K562 (cell line): ENCODE measurements at regions not wholly inside any gene's neighbourhood (a gene's known extent, or its start where the extent isn't known, plus 50 kb on each side); places are given as distances from the start of the nearest gene placed in this dataset.

ENCODE experiments used
- ATAC-seq: fragments of 200-7000 bp; cut with Tn5 transposase; 3 replicates; pipeline ENCODE4 v1.9.1; 2020; ENCODE audit warnings: moderate library complexity
- BruUV-seq: library from RNA; stranded (reverse); fragments of 400-500 nt; replicated peaks from 2 replicates; lab custom pipeline; 2021; lab: Mats Ljungman, UMichigan
- CTCF ChIA-PET: fragments of 300-600 bp; formaldehyde crosslinking; extraction: SDS; loops from one replicate; lab custom pipeline; 2021; ENCODE audit warnings: low intra/inter-chr PET ratio; lab: Yijun Ruan, JAX
- POLR2A ChIA-PET: fragments of 300-600, 350-650 bp; sonication (Branson Sonifier 250); formaldehyde crosslinking; extraction: SDS; loops from one replicate; lab custom pipeline; 2021; ENCODE audit warnings: antibody characterized with exemption, inconsistent platforms; lab: Yijun Ruan, JAX
- DNase-seq, 4 experiments: peaks; one replicate each; pipeline versions ENCODE4 v3.0.0 to v3.0.0-alpha.2; 2011 to 2018; ENCODE audit warnings: low spot score in 3 of 4, mixed read lengths in 3 of 4; ENCODE audit errors: extremely low read depth in 1 of 4
- FAIRE-seq: peaks from 2 replicates; lab custom pipeline; 2011; peaks lifted over from hg19 to GRCh38; lab: Jason Lieb, UNC
- H2AFZ ChIP-seq: 2 replicates; pipeline ENCODE4 v1.6.0; 2011; ENCODE audit warnings: low read depth, low read length, control low read depth, inconsistent platforms
- H3K27ac ChIP-seq: fragments of 200-600 bp; 3 replicates; pipeline ENCODE4 v1.8.0; 2011; ENCODE audit warnings: low read depth, mild to moderate bottlenecking, control low read depth, inconsistent platforms, low read length, moderate library complexity, mixed read lengths; ENCODE audit errors: extremely low read depth
- H3K27me3 ChIP-seq, 2 experiments: fragments of 300-600 bp in 1 of 2; 2 replicates in 1 of 2; 3 replicates in 1 of 2; pipeline versions ENCODE4 v1.6.0 to v1.8.0; 2011; ENCODE audit warnings: inconsistent platforms in 2 of 2, low read length in 2 of 2, mild to moderate bottlenecking in 1 of 2, mixed read lengths in 1 of 2, moderate library complexity in 1 of 2; ENCODE audit not compliant: control insufficient read depth in 2 of 2, insufficient read depth in 2 of 2
- H3K36me3 ChIP-seq: fragments of 300-600 bp; 3 replicates; pipeline ENCODE4 v1.8.0; 2011; ENCODE audit warnings: mild to moderate bottlenecking, low read length, inconsistent platforms; ENCODE audit not compliant: control insufficient read depth, insufficient read depth
- H3K4me1 ChIP-seq, 2 experiments: fragments of 200-600 bp in 1 of 2; replicated peaks in 1 of 2; 2 replicates in 1 of 2; 3 replicates in 1 of 2; pipeline versions ENCODE4 v1.5.1 to v1.8.0; 2011; ENCODE audit warnings: inconsistent platforms in 2 of 2, low read length in 2 of 2, mild to moderate bottlenecking in 1 of 2, mixed read lengths in 1 of 2, moderate library complexity in 1 of 2; ENCODE audit not compliant: control insufficient read depth in 2 of 2, insufficient read depth in 2 of 2
- H3K4me2 ChIP-seq: 2 replicates; pipeline ENCODE4 v1.6.1; 2011; ENCODE audit warnings: low read length, control low read depth, inconsistent platforms, mixed read lengths; ENCODE audit not compliant: insufficient read depth
- H3K4me3 ChIP-seq: fragments of 200-600 bp; sonication (generic), shearing (Covaris generic); 2 replicates; pipeline ENCODE4 v1.5.1; 2016; ENCODE audit warnings: control low read depth, inconsistent platforms
- H3K79me2 ChIP-seq: fragments of 200-600 bp; 3 replicates; pipeline ENCODE4 v1.8.0; 2011; ENCODE audit warnings: low read length, inconsistent platforms; ENCODE audit not compliant: control insufficient read depth, insufficient read depth
- H3K9ac ChIP-seq, 2 experiments: 2 replicates each; pipeline versions ENCODE4 v1.6.0 to v1.6.1; 2011; ENCODE audit warnings: low read depth in 2 of 2, low read length in 2 of 2, control low read depth in 1 of 2, inconsistent platforms in 1 of 2, mild to moderate bottlenecking in 1 of 2, mixed read lengths in 1 of 2; ENCODE audit not compliant: insufficient read depth in 1 of 2
- H3K9me1 ChIP-seq: one replicate; pipeline ENCODE4 v1.6.0; 2011; ENCODE audit warnings: inconsistent platforms, mild to moderate bottlenecking, low read length, moderate library complexity; ENCODE audit not compliant: control insufficient read depth, insufficient read depth
- H3K9me3 ChIP-seq: replicated peaks from 2 replicates; pipeline ENCODE4 v1.5.1; 2011; ENCODE audit warnings: low read depth, low read length, inconsistent platforms; ENCODE audit not compliant: control insufficient read depth, insufficient read depth
- H4K20me1 ChIP-seq: replicated peaks from 2 replicates; pipeline ENCODE4 v1.6.1; 2011; ENCODE audit warnings: low read length, inconsistent platforms, mixed read lengths; ENCODE audit not compliant: control insufficient read depth, insufficient read depth
- BCOR ChIP-seq: fragments of 450-650 bp; IDR thresholded peaks from 2 replicates; pipeline ENCODE4 v1.6.1; 2016
- CHD1 ChIP-seq: fragments of 200-600 bp; sonication (generic); IDR thresholded peaks from one replicate; pipeline ENCODE4 v1.6.1; 2012; ENCODE audit warnings: mild to moderate bottlenecking, moderate library complexity, low read length, inconsistent platforms
- HNRNPUL1 ChIP-seq: fragments of 200-400 bp; formaldehyde crosslinking; IDR thresholded peaks from 2 replicates; pipeline ENCODE4 v1.6.1; 2017; ENCODE audit warnings: low read length
- ID3 ChIP-seq, 2 experiments: fragments of 250-450 bp in 1 of 2; fragments of 450-650 bp in 1 of 2; sonication (Bioruptor Pico) in 1 of 2; IDR thresholded peaks; 2 replicates each; pipeline versions ENCODE4 v1.6.1 to v1.8.0; 2016 to 2021; ENCODE audit warnings: mild to moderate bottlenecking in 2 of 2, moderate library complexity in 2 of 2, missing compliant biosample characterization in 1 of 2, missing genetic modification characterization in 1 of 2
- KAT2B ChIP-seq: IDR thresholded peaks from one replicate; pipeline ENCODE4 v1.6.1; 2012; ENCODE audit warnings: low read depth, mild to moderate bottlenecking, control low read depth, inconsistent platforms, low read length, moderate library complexity
- KLF13 ChIP-seq: fragments of 450-650 bp; IDR thresholded peaks from 2 replicates; pipeline ENCODE4 v1.6.1; 2016; ENCODE audit warnings: missing genetic modification characterization, low read depth, mild to moderate bottlenecking, missing compliant biosample characterization, moderate library complexity, borderline replicate concordance
- MLLT1 ChIP-seq, 2 experiments: fragments of 450-650 bp; IDR thresholded peaks; 2 replicates each; pipeline ENCODE4 v1.6.1; 2016
- POLR2B ChIP-seq: fragments of 450-650 bp; IDR thresholded peaks from 2 replicates; pipeline ENCODE4 v1.6.1; 2018; ENCODE audit warnings: low read depth; ENCODE audit not compliant: partially characterized antibody
- TAF7 ChIP-seq: fragments of 450-650 bp; IDR thresholded peaks from 2 replicates; pipeline ENCODE4 v1.6.1; 2016; ENCODE audit warnings: missing genetic modification characterization, missing compliant biosample characterization
- TFAP4 ChIP-seq: sonication (generic); formaldehyde crosslinking; IDR thresholded peaks from 2 replicates; pipeline ENCODE4 v1.8.0; 2022; ENCODE audit warnings: missing genetic modification reagents, mild to moderate bottlenecking, moderate library complexity, borderline replicate concordance
- TRIM24 ChIP-seq, 2 experiments: fragments of 450-650 bp; IDR thresholded peaks; 2 replicates each; pipeline ENCODE4 v1.6.1; 2016
- ZBTB34 ChIP-seq: fragments of 250-450 bp; sonication (Bioruptor Pico); IDR thresholded peaks from 2 replicates; pipeline ENCODE4 v1.8.0; 2021; ENCODE audit warnings: mild to moderate bottlenecking, moderate library complexity
- ZFP36 ChIP-seq: fragments of 150-350 bp; IDR thresholded peaks from 2 replicates; pipeline ENCODE4 v1.6.1; 2018; ENCODE audit warnings: low read length, low read depth; ENCODE audit not compliant: partially characterized antibody
- ZNF41 ChIP-seq: fragments of 250-450 bp; sonication (Bioruptor Pico); conservative IDR thresholded peaks from 2 replicates; pipeline ENCODE4 v1.4.0; 2020; ENCODE audit warnings: mild to moderate bottlenecking
- WGBS: fragments of 100-300 bp; shearing (Covaris generic); methylation state at CpG from one replicate; pipeline ENCODE4 v1.1.6; 2016; ENCODE audit warnings: low coverage, mixed read lengths; ENCODE audit not compliant: insufficient coverage; ENCODE audit errors: missing lambda C conversion rate; 5-methylcytosine and 5-hydroxymethylcytosine counted together
- in situ Hi-C: fragments of 300-500 bp; cut with MboI; formaldehyde crosslinking; loops from 4 replicates; pipeline ENCODE4 v1.15.0; 2018; ENCODE audit warnings: inconsistent platforms, mixed read lengths
- intact Hi-C: fragments of 100-400 bp; cut with micrococcal nuclease; formaldehyde crosslinking; loops from 2 replicates; pipeline ENCODE4 v1.14.2; 2022
- TF ChIP-seq, protein P1 (sequence below): fragments of 250-450 bp; sonication (Bioruptor Pico); IDR thresholded peaks from 2 replicates; pipeline ENCODE4 v1.9.0; 2021; ENCODE audit warnings: mild to moderate bottlenecking
- TF ChIP-seq, protein P2 (sequence below): fragments of 450-650 bp; formaldehyde crosslinking; IDR thresholded peaks from 2 replicates; pipeline ENCODE4 v1.4.0; 2020; ENCODE audit warnings: mild to moderate bottlenecking, moderate library complexity

GRCh38 chr2:41180387-41180786 is 728.5 kb upstream of the SLC8A1 start (continued):
- TF ChIP-seq ID3 (CRISPR knock-in tag; IDR thresholded peaks at IDR 0.05) (no peak), ID3 (tag; IDR thresholded peaks at IDR 0.05) (no peak), TAF7 (tag) (no peak)
- TF ChIP-seq, protein P1, sequence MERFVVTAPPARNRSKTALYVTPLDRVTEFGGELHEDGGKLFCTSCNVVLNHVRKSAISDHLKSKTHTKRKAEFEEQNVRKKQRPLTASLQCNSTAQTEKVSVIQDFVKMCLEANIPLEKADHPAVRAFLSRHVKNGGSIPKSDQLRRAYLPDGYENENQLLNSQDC (CRISPR knock-in tag), result no peak
- TF ChIP-seq, all 486 proteins: peak for 0

GRCh38 chr2:41182961-41183360 is 731.1 kb upstream of the SLC8A1 start:
- POLR2A ChIA-PET, result no interaction called here
- ATAC-seq (no peak), DNase-seq (no peak), FAIRE-seq (no peak)
- no peak overlapping the region for H3K4me3 ChIP-seq
- H3K9me3 ChIP-seq, result no peaks in the 10 kb centered on the region
- no peak overlapping the region for H2AFZ ChIP-seq
- no peaks in the 10 kb centered on the region for H4K20me1 ChIP-seq
- CTCF ChIA-PET, result no interaction called here
- BruUV-seq, result no TSS peak
- no peaks in the 10 kb centered on the region for H3K27me3 ChIP-seq
- H3K79me2 ChIP-seq, result no peaks in the 10 kb centered on the region
- in situ Hi-C loops, result no loop called here
- no peaks in the 10 kb centered on the region for H3K4me1 ChIP-seq
- no peaks in the 10 kb centered on the region for H3K9me1 ChIP-seq
- H3K9ac ChIP-seq, result no peak overlapping the region
- intact Hi-C loops, result no loop called here
- H3K4me2 ChIP-seq, result no peak overlapping the region
- no peaks in the 10 kb centered on the region for H3K36me3 ChIP-seq
- 0% methylated on average over 5 of the region's 5 CpGs for WGBS
- no peak overlapping the region for H3K27ac ChIP-seq
- TF ChIP-seq ZNF41 (CRISPR knock-in tag) (no peak), MLLT1 (IDR thresholded peaks at IDR 0.05) (no peak), KLF13 (tag) (no peak), ZFP36 (no peak), POLR2B (no peak), CHD1 (no peak), KAT2B (no peak), HNRNPUL1 (no peak), TRIM24 (IDR thresholded peaks at IDR 0.05) (no peak), ZBTB34 (CRISPR knock-in tag) (no peak), BCOR (no peak), TFAP4 (CRISPR knock-in tag) (no peak)
- TF ChIP-seq, protein P2, sequence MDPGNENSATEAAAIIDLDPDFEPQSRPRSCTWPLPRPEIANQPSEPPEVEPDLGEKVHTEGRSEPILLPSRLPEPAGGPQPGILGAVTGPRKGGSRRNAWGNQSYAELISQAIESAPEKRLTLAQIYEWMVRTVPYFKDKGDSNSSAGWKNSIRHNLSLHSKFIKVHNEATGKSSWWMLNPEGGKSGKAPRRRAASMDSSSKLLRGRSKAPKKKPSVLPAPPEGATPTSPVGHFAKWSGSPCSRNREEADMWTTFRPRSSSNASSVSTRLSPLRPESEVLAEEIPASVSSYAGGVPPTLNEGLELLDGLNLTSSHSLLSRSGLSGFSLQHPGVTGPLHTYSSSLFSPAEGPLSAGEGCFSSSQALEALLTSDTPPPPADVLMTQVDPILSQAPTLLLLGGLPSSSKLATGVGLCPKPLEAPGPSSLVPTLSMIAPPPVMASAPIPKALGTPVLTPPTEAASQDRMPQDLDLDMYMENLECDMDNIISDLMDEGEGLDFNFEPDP (CRISPR knock-in tag), result no peak
